Kidney glomerular epithelial cell (primary cell): ENCODE measurements at regions not wholly inside any gene's neighbourhood (a gene's known extent, or its start where the extent isn't known, plus 50 kb on each side); places are given as distances from the start of the nearest gene placed in this dataset.

Experiments
- DNase-seq: peaks from one replicate; lab custom pipeline; 2025; lab: John Stamatoyannopoulos, UW

DNA sequence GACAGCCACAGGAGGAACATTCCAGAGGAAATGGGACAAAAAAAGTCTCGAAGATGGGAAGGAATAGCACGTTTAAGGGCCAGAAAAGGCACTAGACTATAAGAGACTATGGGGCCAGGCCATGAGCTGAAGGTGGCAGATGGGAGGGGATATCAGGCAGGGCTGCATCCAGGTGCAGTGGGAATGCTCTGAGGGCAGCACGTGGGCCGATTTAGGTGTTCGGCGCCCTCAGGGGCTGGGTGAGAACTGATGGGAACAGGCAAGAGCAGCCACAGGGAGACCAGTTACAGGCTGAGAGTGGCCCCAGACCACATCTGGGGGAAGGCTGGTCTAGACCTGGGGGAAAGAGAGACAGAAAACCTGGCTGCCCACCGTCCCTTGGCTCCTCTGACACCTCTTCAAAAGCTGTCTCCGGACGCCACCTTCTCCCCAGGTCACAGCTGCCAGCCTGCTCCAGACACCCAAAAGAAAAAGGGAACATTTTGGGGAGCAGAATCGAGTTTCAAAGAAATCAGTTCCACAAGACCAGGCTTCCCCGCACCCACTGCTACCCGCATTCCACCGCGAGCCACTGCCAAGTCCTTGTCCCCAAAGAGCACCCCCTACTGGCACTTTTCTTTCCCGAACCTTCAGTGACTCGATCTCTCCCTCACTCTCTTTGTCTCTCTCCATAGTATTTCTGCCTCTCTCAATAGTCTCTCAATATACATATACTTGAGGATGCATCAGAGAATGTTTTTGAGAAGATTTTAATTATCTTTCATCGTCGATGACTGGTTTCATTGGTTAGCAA is 190.1 kb upstream of the AGAP1 start:
- no peak for DNase-seq

DNA sequence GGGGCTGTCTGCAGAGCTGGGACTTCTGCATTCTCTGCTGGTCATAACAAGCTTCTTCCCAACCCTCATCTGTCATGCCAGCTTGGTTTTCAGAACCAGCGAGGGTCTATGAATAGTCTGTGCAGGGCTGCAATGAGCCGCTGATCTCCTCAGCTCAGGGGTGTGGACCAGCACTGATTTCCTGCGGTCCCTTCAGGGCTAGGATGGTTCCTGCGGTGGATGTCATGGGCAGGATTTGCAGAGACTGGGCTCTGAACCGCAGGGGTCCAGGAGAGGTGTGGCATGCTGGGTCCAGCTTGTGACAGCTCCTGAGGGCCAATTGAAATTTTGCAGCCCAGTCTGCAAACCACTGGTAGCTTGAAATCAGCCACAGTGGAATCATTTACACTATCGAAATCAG is 188.2 kb upstream of the AGAP1 start:
- no peak for DNase-seq

- no peak for DNase-seq
Measured at GRCh38 chr2:235311044-235311443, 182.8 kb upstream of the AGAP1 start.

DNA sequence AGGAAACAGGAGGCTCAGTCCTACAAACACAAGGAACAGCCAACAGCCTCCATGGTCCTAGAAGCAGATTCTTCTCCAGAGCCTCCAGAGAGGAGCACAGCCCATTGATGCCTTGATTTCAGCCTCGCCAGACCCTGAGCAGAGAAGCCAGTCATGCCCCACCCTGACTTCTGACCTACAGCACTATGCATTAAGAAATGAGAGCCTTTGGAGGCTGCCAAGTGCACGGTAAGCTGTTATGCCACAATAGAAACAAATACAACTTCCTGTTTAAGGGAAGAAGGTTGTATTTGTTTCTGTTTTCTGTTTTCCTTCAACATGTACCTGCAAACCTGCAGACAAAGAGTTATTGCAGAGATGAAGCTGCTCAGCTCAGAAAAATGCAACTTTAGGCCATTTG is 181.3 kb upstream of the AGAP1 start:
- DNase-seq = no peak

DNA sequence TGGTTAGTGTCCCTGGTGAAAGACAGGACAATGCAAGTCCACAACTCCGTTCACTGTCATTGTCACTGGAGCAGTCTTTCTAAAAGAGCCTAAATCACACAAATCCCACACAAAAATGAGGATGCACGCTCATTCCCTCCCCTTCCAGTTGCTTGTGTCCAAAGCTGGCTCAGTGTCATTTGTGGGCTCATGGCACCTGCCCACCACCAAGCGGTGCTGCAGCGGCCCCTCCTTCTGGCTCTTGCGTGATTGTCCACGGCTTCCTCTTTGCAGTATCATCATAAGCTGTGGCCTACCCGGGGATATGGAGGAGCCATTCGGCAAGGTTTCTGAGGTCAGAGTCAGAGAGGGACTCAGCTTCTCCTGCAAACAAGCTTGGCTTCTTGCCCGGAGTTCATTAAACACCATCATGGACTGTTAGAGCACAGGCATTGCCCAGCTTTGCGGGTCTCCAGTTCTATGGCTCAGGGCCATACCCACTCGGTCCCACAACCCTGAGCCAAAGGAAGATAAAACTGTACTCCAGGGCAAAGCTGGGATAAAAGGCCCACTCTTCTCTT is 179.4 kb upstream of the AGAP1 start:
- DNase-seq = no peak

DNA sequence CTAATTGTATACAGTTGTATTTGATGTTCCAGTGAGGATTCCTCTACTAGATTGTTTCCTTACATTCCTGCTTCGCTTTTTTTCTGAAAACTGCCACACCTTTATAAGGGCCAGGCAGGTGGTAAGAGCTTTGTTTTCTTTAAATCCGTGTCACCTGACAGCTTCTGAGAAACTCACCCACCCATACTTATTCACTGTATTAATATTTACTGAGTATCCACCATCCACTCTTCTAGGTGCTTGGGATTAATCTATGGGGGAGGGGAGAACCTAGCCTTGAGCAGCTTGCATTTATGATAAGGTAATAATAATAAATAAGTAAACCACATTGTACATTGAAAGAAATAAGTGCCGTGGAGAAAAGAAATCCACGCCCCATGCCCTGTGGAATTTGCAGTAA is 174.7 kb upstream of the AGAP1 start:
- no peak for DNase-seq

- no peak for DNase-seq
Measured at GRCh38 chr2:235320326-235320725, 173.5 kb upstream of the AGAP1 start.

GRCh38 chr2:235324324-235324723 is 169.5 kb upstream of the AGAP1 start:
- DNase-seq = no peak

DNA sequence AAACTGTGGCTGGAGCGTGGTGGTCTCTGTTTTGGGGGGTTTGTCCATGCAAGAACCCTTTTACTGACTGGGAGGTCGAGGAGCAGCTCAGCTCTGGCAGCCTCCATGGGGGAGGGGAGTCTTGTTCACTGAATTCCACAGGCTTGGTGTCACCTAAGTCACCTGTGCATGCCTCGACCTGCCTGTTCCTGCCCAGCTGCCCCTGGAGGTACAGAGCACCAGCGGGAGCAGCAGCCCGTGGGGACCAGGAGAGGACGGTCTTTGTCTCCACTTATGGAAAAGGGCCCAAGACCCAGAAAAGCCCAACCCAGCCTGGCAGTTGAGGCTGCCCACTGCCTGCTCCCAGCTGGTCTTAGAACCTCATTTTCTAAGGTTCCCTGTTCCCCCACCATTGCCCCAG is 168.7 kb upstream of the AGAP1 start:
- DNase-seq = no peak

DNA sequence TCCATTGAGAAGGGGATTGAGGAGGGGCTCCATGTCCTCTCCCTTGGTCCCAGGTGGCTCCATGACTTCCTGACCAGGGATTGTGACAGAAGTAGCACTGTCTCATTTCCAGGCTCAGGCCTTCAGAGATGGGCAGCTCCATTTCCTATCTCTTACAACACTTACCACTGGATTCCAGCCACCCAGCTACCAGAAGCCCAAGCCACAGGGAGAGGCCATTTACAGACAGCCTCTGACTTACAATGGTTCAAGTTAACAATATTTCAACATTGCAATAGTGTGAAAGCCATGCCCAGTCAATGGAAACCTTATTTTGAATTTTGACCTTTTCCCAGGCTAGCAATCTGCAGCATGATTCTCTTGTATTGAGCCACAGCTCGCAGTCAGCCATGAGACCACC is 164.9 kb upstream of the AGAP1 start:
- DNase-seq = no peak

- DNase-seq = no peak
Measured at GRCh38 chr2:235330775-235331451, 162.9 kb upstream of the AGAP1 start.

GRCh38 chr2:235332240-235332890 is 161.5 kb upstream of the AGAP1 start:
- no peak for DNase-seq

- no peak for DNase-seq
Measured at GRCh38 chr2:235333076-235333475, 160.8 kb upstream of the AGAP1 start.

GRCh38 chr2:235334179-235334578 is 159.7 kb upstream of the AGAP1 start:
- DNase-seq = no peak

GRCh38 chr2:235343156-235343774 is 150.6 kb upstream of the AGAP1 start:
- DNase-seq = peak; percentile 18

DNA sequence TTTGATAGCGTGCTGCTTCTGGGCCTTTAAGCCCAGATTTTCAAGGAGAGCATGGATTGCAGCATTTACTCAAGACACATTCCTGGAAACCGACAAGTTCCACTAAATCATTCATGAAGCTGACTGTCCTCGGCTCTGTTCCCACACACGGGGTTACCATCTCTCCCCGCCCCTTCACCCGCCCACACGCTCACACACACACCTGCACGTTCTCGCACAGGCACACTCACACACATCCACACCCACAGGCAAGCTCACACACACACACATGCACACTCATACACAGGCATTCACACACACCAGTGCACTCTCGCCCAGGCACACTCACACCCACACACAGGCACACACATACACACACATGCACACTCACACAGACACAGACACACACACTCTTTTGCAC is 150.0 kb upstream of the AGAP1 start:
- peak; percentile 66 for DNase-seq

DNA sequence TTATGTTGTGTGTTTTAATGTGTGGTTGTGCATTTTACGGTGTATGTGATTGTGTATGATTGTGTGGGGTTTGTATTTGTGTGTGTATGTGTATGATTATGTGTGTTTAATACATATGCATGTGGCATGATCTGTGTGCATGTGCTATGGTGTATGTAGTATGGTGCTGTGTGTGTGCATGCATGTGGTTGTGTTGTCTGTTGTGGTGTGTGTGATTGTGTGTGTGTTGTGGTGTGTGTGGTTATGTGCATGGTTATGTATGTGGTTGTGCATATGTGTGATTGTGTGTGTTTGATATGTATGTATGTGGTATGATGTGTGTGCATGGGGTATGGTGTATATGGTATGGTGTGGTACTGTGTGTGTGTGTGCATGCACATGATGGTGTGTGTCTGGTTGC is 148.1 kb upstream of the AGAP1 start:
- DNase-seq = no peak

DNA sequence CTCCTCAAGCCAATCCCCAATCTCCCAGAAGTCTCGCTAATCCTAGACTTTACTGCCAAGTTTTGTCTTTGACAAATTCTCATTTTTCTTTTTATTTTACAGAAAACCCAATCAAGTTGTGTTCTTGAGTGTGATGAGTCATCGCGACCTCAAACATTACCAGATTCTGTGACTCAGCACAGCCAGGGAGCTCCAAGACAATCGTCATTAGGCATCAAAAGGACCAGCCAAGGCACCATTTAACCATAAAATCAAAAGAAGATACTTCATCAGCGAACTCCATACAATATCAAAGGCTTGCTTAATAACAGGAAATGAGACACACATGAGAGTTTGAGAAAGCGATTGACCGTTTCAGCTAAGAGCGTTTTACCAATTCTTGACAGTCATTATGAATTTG is 146.2 kb upstream of the AGAP1 start:
- peak; percentile 1 for DNase-seq

DNA sequence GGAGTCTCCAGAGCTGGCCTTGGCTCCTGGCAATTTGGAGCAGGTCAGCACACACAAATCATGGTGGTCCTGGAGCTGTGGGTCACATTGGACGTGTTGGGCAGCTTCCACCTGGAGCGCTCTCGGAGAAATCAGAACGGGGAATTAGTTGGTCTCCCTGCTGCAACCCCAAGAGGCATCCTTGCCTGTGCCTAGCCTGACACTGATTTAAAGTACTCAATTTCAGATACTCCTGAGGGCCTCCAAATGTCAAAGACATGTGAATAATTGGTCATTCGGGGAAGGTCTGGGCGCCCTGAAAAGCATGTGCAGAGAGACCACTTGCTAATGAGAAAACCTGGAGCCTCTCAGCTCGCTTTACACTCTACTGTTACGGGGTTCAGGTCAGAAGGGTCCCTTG is 145.5 kb upstream of the AGAP1 start:
- no peak for DNase-seq

DNA sequence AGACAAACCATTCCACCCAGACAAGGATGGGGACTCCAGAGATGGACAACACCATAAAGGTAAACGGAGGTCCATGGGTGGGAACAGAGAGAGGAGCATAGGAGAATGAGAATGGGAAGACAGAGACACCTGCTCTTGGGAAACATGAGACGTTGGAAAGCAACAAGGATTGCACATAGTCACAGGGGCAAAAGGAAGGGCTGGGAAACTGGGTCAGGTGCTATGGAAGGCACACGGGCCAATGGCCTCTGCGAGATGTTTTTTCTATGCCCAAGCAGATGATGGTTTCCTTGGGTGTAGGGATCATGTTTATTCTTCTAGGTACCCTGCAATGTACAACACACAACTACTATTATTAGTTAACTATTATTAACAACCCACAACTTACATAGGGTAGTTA is 143.6 kb upstream of the AGAP1 start:
- no peak for DNase-seq

- no peak for DNase-seq
Measured at GRCh38 chr2:235352541-235352940, 141.3 kb upstream of the AGAP1 start.

DNA sequence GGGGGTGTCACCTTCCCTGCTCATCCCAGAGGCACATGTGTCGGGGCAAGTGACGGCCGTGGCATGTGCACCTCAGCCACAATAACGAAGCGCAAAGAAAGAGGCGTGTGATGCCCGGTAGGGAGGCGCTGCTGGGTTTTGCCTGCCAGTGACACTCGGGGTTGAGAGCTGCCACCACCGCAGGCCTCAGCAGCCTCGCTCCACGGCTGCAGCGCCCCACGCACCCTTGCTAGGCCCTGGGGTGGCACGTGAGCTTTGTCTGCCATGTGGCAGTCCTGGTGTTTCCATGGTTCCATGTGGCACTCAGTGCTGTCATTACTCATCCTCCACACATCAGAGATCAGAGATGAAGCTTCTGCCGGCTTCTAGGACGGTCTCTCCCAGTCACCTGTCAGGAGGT is 136.0 kb upstream of the AGAP1 start:
- no peak for DNase-seq
